HEK293 (cell line): ENCODE measurements at regions not wholly inside any gene's neighbourhood (a gene's known extent, or its start where the extent isn't known, plus 50 kb on each side); places are given as distances from the start of the nearest gene placed in this dataset.
A peak's percentile ranks its signal among the peaks of the same experiment; 100 is the strongest.
"Not testable (repeated sequence)": the region's sequence is repeated elsewhere in the genome, so short reads cannot be mapped to it uniquely, and the experiment has no call there.

Experiments used
- CTCF ChIA-PET: fragments of 350-600 bp; formaldehyde crosslinking; extraction: SDS; loops from one replicate; lab custom pipeline; 2021; ENCODE audit warnings: antibody characterized with exemption; lab: Yijun Ruan, JAX
- POLR2A ChIA-PET: fragments of 300-600 bp; formaldehyde crosslinking; extraction: SDS; loops from one replicate; lab custom pipeline; 2020; ENCODE audit warnings: antibody characterized with exemption, inconsistent platforms; lab: Yijun Ruan, JAX
- H3K27ac ChIP-seq: fragments of 200-500 bp; sonication (Bioruptor generic); 2 replicates; pipeline ENCODE4 v1.5.1; 2014; ENCODE audit warnings: low read depth, low read length, control low read depth, inconsistent platforms; ENCODE audit errors: extremely low read depth
- H3K36me3 ChIP-seq, 2 experiments: fragments of 200-500 bp in 1 of 2; sonication (Bioruptor generic) in 1 of 2; 1 replicate in 1 of 2; 2 replicates in 1 of 2; pipeline ENCODE4 v1.5.1; 2014 to 2017; ENCODE audit warnings: inconsistent platforms in 2 of 2, low read length in 2 of 2; ENCODE audit not compliant: control insufficient read depth in 2 of 2, insufficient read depth in 1 of 2
- H3K4me1 ChIP-seq: fragments of 200-500 bp; sonication (Bioruptor generic); 2 replicates; pipeline ENCODE4 v1.5.1; 2014; ENCODE audit warnings: mild to moderate bottlenecking, low read length, inconsistent platforms; ENCODE audit not compliant: control insufficient read depth, insufficient read depth
- H3K4me3 ChIP-seq: 2 replicates; pipeline ENCODE4 v1.5.1; 2011; ENCODE audit warnings: low read depth, mild to moderate bottlenecking, control low read depth, low read length, moderate library complexity
- H3K9me3 ChIP-seq: fragments of 200-500 bp; sonication (Bioruptor generic); 2 replicates; pipeline ENCODE4 v1.5.1; 2014; ENCODE audit warnings: low read depth, low read length, inconsistent platforms; ENCODE audit not compliant: control insufficient read depth, insufficient read depth
- ATF2 ChIP-seq: fragments of 450-650 bp; formaldehyde crosslinking; IDR thresholded peaks from 2 replicates; pipeline ENCODE4 v1.5.1; 2016; ENCODE audit warnings: missing biosample characterization, missing genetic modification characterization, low read depth
- FEZF1 ChIP-seq: fragments of 450-650 bp; formaldehyde crosslinking; IDR thresholded peaks from 2 replicates; pipeline ENCODE4 v1.5.1; 2016; ENCODE audit warnings: missing biosample characterization, missing genetic modification characterization
- KLF10 ChIP-seq: fragments of 450-650 bp; IDR thresholded peaks from 2 replicates; pipeline ENCODE4 v1.5.1; 2018; ENCODE audit warnings: missing biosample characterization, mild to moderate bottlenecking, missing genetic modification characterization
- KLF17 ChIP-seq: fragments of 450-650 bp; formaldehyde crosslinking; IDR thresholded peaks from 2 replicates; pipeline ENCODE4 v1.5.1; 2016; ENCODE audit warnings: missing biosample characterization, missing genetic modification characterization
- PRDM1 ChIP-seq: fragments of 450-650 bp; formaldehyde crosslinking; IDR thresholded peaks from 2 replicates; pipeline ENCODE4; 2016; ENCODE audit warnings: missing biosample characterization, missing genetic modification characterization
- TRIM28 ChIP-seq: IDR thresholded peaks from 2 replicates; pipeline ENCODE4 v1.6.1; 2011; ENCODE audit warnings: low read length, control low read depth, borderline replicate concordance
- ZBTB21 ChIP-seq: fragments of 450-650 bp; formaldehyde crosslinking; IDR thresholded peaks from 2 replicates; pipeline ENCODE4 v1.5.1; 2017; ENCODE audit warnings: missing biosample characterization, missing genetic modification characterization
- ZFP37 ChIP-seq: fragments of 450-650 bp; formaldehyde crosslinking; IDR thresholded peaks from 2 replicates; pipeline ENCODE4 v1.5.1; 2016; ENCODE audit warnings: missing biosample characterization, missing genetic modification characterization
- ZNF223 ChIP-seq: fragments of 450-650 bp; formaldehyde crosslinking; IDR thresholded peaks from 2 replicates; pipeline ENCODE4 v1.5.1; 2016; ENCODE audit warnings: missing biosample characterization, missing genetic modification characterization
- ZNF24 ChIP-seq: fragments of 450-650 bp; formaldehyde crosslinking; IDR thresholded peaks from 2 replicates; pipeline ENCODE4 v1.5.1; 2016; ENCODE audit warnings: missing biosample characterization, missing genetic modification characterization
- ZNF324 ChIP-seq: fragments of 450-650 bp; formaldehyde crosslinking; IDR thresholded peaks from 2 replicates; pipeline ENCODE4 v1.5.1; 2016; ENCODE audit warnings: missing biosample characterization, missing genetic modification characterization
- ZNF341 ChIP-seq: fragments of 450-650 bp; formaldehyde crosslinking; IDR thresholded peaks from 2 replicates; pipeline ENCODE4; 2016; ENCODE audit warnings: low read depth, missing biosample characterization, missing genetic modification characterization
- ZNF626 ChIP-seq: fragments of 450-650 bp; sonication (Bioruptor Pico); formaldehyde crosslinking; IDR thresholded peaks from 2 replicates; pipeline ENCODE4 v1.5.1; 2018; ENCODE audit warnings: missing biosample characterization, missing genetic modification characterization, inconsistent platforms
- ZNF639 ChIP-seq: fragments of 450-650 bp; formaldehyde crosslinking; IDR thresholded peaks from 2 replicates; pipeline ENCODE4 v1.5.1; 2016; ENCODE audit warnings: missing biosample characterization, missing genetic modification characterization
- ZNF692 ChIP-seq: fragments of 450-650 bp; formaldehyde crosslinking; IDR thresholded peaks from 2 replicates; pipeline ENCODE4 v1.5.1; 2016; ENCODE audit warnings: missing biosample characterization, missing genetic modification characterization
- ZNF777 ChIP-seq: fragments of 450-650 bp; formaldehyde crosslinking; IDR thresholded peaks from 2 replicates; pipeline ENCODE4 v1.5.1; 2017; ENCODE audit warnings: missing biosample characterization, missing genetic modification characterization, borderline replicate concordance
- ZNF837 ChIP-seq: fragments of 450-650 bp; formaldehyde crosslinking; IDR thresholded peaks from 2 replicates; pipeline ENCODE4 v1.5.1; 2016; ENCODE audit warnings: missing biosample characterization, missing genetic modification characterization
- ZSCAN30 ChIP-seq: fragments of 450-650 bp; IDR thresholded peaks from 2 replicates; pipeline ENCODE4 v1.5.1; 2018; ENCODE audit warnings: missing biosample characterization, mild to moderate bottlenecking, missing genetic modification characterization, moderate library complexity
- TF ChIP-seq, protein P1 (sequence below): fragments of 450-650 bp; formaldehyde crosslinking; IDR thresholded peaks from 2 replicates; pipeline ENCODE4 v1.5.1; 2016; ENCODE audit warnings: missing biosample characterization, missing genetic modification characterization
- TF ChIP-seq, protein P2 (sequence below): fragments of 450-650 bp; formaldehyde crosslinking; IDR thresholded peaks from 2 replicates; pipeline ENCODE4 v1.5.1; 2016; ENCODE audit warnings: missing biosample characterization, missing genetic modification characterization
- TF ChIP-seq, protein P3 (sequence below): fragments of 450-650 bp; formaldehyde crosslinking; IDR thresholded peaks from 2 replicates; pipeline ENCODE4 v1.5.1; 2016; ENCODE audit warnings: missing biosample characterization, missing genetic modification characterization

DNA sequence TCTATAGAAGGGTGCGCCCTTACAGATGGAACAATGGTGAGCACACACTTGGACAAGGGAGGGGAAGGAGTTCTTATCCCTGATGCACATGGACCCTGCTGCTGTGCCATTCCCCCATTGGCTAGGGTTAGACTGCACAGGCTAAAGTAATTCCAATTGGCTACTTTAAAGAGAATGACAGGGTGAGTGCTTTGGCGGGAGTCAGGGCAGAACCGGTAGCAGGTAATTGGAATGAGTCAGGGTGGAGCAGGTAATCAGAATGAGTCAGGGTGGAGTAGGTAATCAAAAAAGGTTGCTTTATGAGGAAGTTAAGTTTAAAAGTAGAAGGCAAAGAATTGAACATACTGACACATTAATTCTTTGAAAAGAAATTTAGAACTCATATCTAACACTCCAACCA, 71.4 kb upstream of the PIK3R4 start:
- H3K27ac ChIP-seq, H3K9me3 ChIP-seq, CTCF ChIA-PET, H3K36me3 ChIP-seq, H3K4me1 ChIP-seq, POLR2A ChIA-PET, H3K4me3 ChIP-seq: not testable (repeated sequence)
- peak; percentile 75; the same call in 1 of the 2 replicates for TF ChIP-seq ZNF223 (tag by site-specific recombination)

DNA sequence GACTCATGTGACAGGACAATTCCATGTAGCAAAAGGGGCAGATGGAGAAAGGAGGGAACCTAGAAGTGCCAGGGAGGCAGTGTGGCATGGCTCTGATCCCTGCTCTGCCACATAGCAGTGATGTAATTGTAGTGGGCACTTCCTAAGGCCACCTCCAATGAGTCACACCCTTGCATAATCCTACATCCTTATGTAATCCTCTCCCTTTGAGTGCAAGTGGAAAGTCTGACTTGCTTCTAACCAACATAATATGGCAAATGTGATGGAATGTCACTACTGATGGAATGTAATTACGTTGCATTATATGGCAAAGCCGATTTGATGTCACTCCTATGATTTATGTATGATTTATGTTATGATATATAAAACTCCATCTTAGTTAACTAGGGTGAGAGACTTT, 72.9 kb upstream of the ATP2C1 start:
- CTCF ChIA-PET, result interaction anchor here (0.7 kb wide), 1 partner anchor 35 kb away, joined by 3 read pairs; no protein-coding TSS in a partner anchor
- POLR2A ChIA-PET, result no interaction called here
- peak; percentile 80 for TF ChIP-seq ZBTB21 (tag by site-specific recombination)
- no peak for TF ChIP-seq ZNF626 (tag by site-specific recombination)
- TF ChIP-seq ZNF24 (tag by site-specific recombination), result peak; percentile 62; the same call in 1 of the 2 replicates
- TF ChIP-seq ZFP37 (tag by site-specific recombination), result 0 out of 2 replicates have a peak, but pooled peaks have one; percentile 29
- TF ChIP-seq KLF10 (tag by site-specific recombination), result no peak
- TF ChIP-seq, protein P1, sequence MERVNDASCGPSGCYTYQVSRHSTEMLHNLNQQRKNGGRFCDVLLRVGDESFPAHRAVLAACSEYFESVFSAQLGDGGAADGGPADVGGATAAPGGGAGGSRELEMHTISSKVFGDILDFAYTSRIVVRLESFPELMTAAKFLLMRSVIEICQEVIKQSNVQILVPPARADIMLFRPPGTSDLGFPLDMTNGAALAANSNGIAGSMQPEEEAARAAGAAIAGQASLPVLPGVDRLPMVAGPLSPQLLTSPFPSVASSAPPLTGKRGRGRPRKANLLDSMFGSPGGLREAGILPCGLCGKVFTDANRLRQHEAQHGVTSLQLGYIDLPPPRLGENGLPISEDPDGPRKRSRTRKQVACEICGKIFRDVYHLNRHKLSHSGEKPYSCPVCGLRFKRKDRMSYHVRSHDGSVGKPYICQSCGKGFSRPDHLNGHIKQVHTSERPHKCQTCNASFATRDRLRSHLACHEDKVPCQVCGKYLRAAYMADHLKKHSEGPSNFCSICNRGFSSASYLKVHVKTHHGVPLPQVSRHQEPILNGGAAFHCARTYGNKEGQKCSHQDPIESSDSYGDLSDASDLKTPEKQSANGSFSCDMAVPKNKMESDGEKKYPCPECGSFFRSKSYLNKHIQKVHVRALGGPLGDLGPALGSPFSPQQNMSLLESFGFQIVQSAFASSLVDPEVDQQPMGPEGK (tag by site-specific recombination), result peak; percentile 19; the same call in 1 of the 2 replicates
- peak; percentile 79 for TF ChIP-seq ATF2 (tag by site-specific recombination)
- TF ChIP-seq ZNF639, result peak; percentile 61; the same call in 1 of the 2 replicates
- TF ChIP-seq KLF17 (tag by site-specific recombination), result 0 out of 2 replicates have a peak, but pooled peaks have one; percentile 38
- TF ChIP-seq, protein P2, sequence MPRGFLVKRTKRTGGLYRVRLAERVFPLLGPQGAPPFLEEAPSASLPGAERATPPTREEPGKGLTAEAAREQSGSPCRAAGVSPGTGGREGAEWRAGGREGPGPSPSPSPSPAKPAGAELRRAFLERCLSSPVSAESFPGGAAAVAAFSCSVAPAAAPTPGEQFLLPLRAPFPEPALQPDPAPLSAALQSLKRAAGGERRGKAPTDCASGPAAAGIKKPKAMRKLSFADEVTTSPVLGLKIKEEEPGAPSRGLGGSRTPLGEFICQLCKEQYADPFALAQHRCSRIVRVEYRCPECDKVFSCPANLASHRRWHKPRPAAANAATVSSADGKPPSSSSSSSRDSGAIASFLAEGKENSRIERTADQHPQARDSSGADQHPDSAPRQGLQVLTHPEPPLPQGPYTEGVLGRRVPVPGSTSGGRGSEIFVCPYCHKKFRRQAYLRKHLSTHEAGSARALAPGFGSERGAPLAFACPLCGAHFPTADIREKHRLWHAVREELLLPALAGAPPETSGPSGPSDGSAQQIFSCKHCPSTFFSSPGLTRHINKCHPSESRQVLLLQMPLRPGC (tag by site-specific recombination), result peak; percentile 79
- TF ChIP-seq ZSCAN30 (tag by site-specific recombination), result no peak
- TF ChIP-seq ZNF324, result peak; percentile 66; the same call in 1 of the 2 replicates
- TF ChIP-seq ZNF341 (tag by site-specific recombination), result no peak
- no peak for TF ChIP-seq ZNF837 (tag by site-specific recombination)
- no peak for TF ChIP-seq TRIM28
- TF ChIP-seq ZNF777 (tag by site-specific recombination), result no peak
- TF ChIP-seq, protein P3, sequence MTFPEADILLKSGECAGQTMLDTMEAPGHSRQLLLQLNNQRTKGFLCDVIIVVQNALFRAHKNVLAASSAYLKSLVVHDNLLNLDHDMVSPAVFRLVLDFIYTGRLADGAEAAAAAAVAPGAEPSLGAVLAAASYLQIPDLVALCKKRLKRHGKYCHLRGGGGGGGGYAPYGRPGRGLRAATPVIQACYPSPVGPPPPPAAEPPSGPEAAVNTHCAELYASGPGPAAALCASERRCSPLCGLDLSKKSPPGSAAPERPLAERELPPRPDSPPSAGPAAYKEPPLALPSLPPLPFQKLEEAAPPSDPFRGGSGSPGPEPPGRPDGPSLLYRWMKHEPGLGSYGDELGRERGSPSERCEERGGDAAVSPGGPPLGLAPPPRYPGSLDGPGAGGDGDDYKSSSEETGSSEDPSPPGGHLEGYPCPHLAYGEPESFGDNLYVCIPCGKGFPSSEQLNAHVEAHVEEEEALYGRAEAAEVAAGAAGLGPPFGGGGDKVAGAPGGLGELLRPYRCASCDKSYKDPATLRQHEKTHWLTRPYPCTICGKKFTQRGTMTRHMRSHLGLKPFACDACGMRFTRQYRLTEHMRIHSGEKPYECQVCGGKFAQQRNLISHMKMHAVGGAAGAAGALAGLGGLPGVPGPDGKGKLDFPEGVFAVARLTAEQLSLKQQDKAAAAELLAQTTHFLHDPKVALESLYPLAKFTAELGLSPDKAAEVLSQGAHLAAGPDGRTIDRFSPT (tag by site-specific recombination), result peak; percentile 89
- TF ChIP-seq PRDM1, result peak; percentile 72
- TF ChIP-seq ZNF692, result peak; percentile 72
- 0 out of 2 replicates have a peak, but pooled peaks have one; percentile 42 for TF ChIP-seq FEZF1

More for the DNA sequence above, 72.9 kb upstream of the ATP2C1 start:
- H3K27ac ChIP-seq, result no peak overlapping the region
- no peaks in the 10 kb centered on the region for H3K9me3 ChIP-seq
- H3K4me3 ChIP-seq, result no peak overlapping the region
- H3K36me3 ChIP-seq, result no peaks in the 10 kb centered on the region
- H3K4me1 ChIP-seq, result no peaks in the 10 kb centered on the region
